Peyer's patch (tissue), 4 donors: ENCODE measurements at regions not wholly inside any gene's neighbourhood (a gene's known extent, or its start where the extent isn't known, plus 50 kb on each side); places are given as distances from the start of the nearest gene placed in this dataset.

Experiments
- CTCF ChIP-seq, 6 experiments: fragments of 450-650 bp in 4 of 6; fragments of 200-600 bp in 2 of 6; sonication (generic) in 1 of 6; IDR thresholded peaks; one replicate each; pipeline ENCODE4 v1.5.1; 2017 to 2019; ENCODE audit warnings: antibody characterized with exemption in 6 of 6, mild to moderate bottlenecking in 3 of 6, moderate library complexity in 1 of 6
- POLR2A ChIP-seq, 2 donors: fragments of 450-650 bp; IDR thresholded peaks; one replicate each; pipeline ENCODE4 v1.5.1; 2017; ENCODE audit warnings: antibody characterized with exemption in 2 of 2, mild to moderate bottlenecking in 2 of 2, moderate library complexity in 2 of 2

GRCh38 chr9:103323699-103324098 is 328.6 kb downstream of the CYLC2 start:
- TF ChIP-seq CTCF (IDR thresholded peaks at IDR 0.05) (no peak), POLR2A (IDR thresholded peaks at IDR 0.05) (no peak)
